ENCODE measurements at regions not wholly inside any gene's neighbourhood (a gene's known extent, or its start where the extent isn't known, plus 50 kb on each side); places are given as distances from the start of the nearest gene placed in this dataset.

GRCh38 chrX:5380426-5380825 lies 848.2 kb downstream of the NLGN4X start:
- DNase-seq (no peak), ATAC-seq (no peak)
- H3K27me3 ChIP-seq = no peaks in the 10 kb centered on the region
- no peak overlapping the region for H3K27ac ChIP-seq
- no peak overlapping the region for H3K4me3 ChIP-seq
- TF ChIP-seq CTCF (IDR thresholded peaks at IDR 0.05) = no peak
- peaks cover 0 to 7% (median 0%) of the 10 kb centered on the region in 11 donors for H3K9me3 ChIP-seq
- WGBS, 2 donors = 45% methylated on average over 3 of the region's 3 CpGs
- intact Hi-C loops (cut with DNase I) = no loop called here
- no peaks in the 10 kb centered on the region for H3K4me1 ChIP-seq
- no peaks in the 10 kb centered on the region for H3K36me3 ChIP-seq

GRCh38 chrX:5341902-5342301 lies 886.8 kb downstream of the NLGN4X start:
- no peak overlapping the region for H3K27ac ChIP-seq
- peaks cover 0 to 7% (median 0%) of the 10 kb centered on the region in 11 donors for H3K9me3 ChIP-seq
- H3K27me3 ChIP-seq = no peaks in the 10 kb centered on the region
- no peak overlapping the region for H3K4me3 ChIP-seq
- TF ChIP-seq CTCF (IDR thresholded peaks at IDR 0.05) = no peak
- no peak for ATAC-seq
- WGBS, 2 donors = 84 to 86% methylated on average over 5 of the region's 5 CpGs
- intact Hi-C loops (cut with DNase I) = no loop called here
- DNase-seq = no peak
- H3K4me1 ChIP-seq = no peaks in the 10 kb centered on the region
- H3K36me3 ChIP-seq = no peaks in the 10 kb centered on the region

- H3K4me1 ChIP-seq = no peaks in the 10 kb centered on the region
- 90 to 94% methylated on average over 3 of the region's 3 CpGs for WGBS, 2 donors
- TF ChIP-seq CTCF (IDR thresholded peaks at IDR 0.05) = no peak
- intact Hi-C loops (cut with DNase I) = no loop called here
- H3K36me3 ChIP-seq = no peaks in the 10 kb centered on the region
- no peak overlapping the region for H3K27ac ChIP-seq
- H3K27me3 ChIP-seq = no peaks in the 10 kb centered on the region
- DNase-seq = no peak
- no peak overlapping the region for H3K4me3 ChIP-seq
- H3K9me3 ChIP-seq = peaks cover 0 to 8% (median 0%) of the 10 kb centered on the region in 11 donors
- ATAC-seq = no peak
Observed at GRCh38 chrX:5337160-5337559, 891.5 kb downstream of the NLGN4X start.

- DNase-seq (no peak), ATAC-seq (no peak)
- Histone ChIP-seq H3K4me1 (no peaks in the 10 kb centered on the region), H3K36me3 (no peaks in the 10 kb centered on the region), H3K27ac (no peak overlapping the region), H3K4me3 (no peak overlapping the region), H3K27me3 (no peaks in the 10 kb centered on the region), H3K9me3 (peaks cover 0 to 30% (median 0%) of the 10 kb centered on the region in 11 donors)
- TF ChIP-seq CTCF (IDR thresholded peaks at IDR 0.05) = no peak
- WGBS, 2 donors = 50 to 80% methylated on average over 1 of the region's 1 CpG
- intact Hi-C loops (cut with DNase I) = no loop called here
Observed at GRCh38 chrX:5324546-5324945, 904.1 kb downstream of the NLGN4X start.
